GM12873 (cell line): ENCODE measurements at regions not wholly inside any gene's neighbourhood (a gene's known extent, or its start where the extent isn't known, plus 50 kb on each side); places are given as distances from the start of the nearest gene placed in this dataset.

Experiments used
- TF ChIP-seq, protein P1 (sequence below): IDR thresholded peaks from 2 replicates; pipeline ENCODE4 v1.5.1; 2012; ENCODE audit warnings: low read depth, mild to moderate bottlenecking, moderate library complexity, low read length, control low read depth; ENCODE audit not compliant: insufficient read depth; ENCODE audit errors: missing control alignments

DNA sequence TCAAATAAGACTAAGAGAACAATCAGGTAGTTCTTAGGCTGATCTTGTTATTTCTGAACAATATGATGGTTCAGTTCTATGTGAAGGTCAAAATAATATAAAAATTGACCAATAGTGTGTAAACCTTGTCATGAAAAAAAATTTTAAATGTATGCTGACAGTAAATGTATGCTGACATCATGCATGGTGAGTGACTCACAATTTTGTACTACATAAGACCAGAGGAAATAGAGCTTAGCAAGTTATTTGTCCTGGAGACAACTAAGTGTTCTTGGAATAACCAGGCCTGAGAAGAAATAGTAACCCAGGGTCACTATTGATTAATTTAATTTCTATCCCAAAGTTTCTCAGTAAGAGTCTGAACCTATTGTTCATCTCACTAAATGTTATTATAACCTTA, 182.2 kb upstream of the PCDH15 start:
- TF ChIP-seq, protein P1, sequence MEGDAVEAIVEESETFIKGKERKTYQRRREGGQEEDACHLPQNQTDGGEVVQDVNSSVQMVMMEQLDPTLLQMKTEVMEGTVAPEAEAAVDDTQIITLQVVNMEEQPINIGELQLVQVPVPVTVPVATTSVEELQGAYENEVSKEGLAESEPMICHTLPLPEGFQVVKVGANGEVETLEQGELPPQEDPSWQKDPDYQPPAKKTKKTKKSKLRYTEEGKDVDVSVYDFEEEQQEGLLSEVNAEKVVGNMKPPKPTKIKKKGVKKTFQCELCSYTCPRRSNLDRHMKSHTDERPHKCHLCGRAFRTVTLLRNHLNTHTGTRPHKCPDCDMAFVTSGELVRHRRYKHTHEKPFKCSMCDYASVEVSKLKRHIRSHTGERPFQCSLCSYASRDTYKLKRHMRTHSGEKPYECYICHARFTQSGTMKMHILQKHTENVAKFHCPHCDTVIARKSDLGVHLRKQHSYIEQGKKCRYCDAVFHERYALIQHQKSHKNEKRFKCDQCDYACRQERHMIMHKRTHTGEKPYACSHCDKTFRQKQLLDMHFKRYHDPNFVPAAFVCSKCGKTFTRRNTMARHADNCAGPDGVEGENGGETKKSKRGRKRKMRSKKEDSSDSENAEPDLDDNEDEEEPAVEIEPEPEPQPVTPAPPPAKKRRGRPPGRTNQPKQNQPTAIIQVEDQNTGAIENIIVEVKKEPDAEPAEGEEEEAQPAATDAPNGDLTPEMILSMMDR: no peak

DNA sequence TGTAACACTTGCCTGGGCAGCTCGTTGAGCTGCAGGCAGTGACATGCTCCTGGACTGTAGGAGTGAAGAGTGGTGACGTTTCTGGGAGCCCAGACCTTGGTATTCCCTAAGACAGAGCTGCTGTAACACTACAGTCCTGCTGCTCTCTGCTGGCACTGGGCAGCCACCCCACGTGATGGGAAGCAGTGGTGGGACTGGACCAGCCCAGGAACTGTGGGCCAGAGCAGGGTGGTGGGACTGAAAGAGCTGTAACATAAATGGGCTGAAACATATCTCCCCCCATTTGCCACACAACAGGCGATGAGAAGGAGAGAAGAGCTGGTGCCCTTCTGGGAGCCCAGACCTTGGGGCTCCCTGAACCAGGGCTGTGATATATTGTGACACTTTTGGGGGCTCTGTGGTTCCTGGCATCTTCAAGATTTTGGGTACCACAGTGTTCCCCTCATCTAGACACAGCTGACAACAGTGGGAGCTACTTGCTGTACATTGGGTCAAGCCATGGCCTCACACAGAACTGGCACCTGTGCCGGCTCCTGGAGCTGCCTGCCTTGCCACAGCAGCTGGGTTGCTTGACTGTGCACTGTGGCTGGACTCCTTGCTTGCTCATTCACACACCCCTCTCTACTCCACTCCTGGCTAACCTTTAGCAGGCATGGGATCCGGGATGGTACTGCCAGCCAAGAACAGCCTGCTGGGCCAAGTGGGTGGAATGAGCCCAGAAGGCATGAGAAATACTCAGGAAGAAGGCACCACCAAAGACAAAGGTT, 161.3 kb upstream of the PCDH15 start:
- TF ChIP-seq, protein P1: no peak

DNA sequence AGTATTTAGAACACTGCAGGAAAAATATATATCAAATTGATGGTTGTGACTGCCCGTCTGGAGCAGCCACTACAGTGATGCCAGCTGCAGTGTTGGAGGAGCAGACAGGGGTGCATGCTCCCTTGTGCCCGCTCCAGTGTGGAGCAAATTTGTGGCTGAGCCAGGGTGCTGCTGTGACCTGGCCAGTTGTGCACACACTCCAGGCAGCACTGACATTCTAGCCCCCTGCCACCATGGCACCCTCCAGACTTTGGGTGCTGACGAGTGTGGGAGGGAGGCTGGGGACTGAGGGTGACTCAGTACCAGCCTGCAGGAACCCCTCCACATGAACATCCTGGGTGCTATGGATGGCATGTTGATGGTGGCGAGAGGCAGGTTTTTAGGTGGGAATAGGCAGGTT, 160.0 kb upstream of the PCDH15 start:
- TF ChIP-seq, protein P1: no peak

DNA sequence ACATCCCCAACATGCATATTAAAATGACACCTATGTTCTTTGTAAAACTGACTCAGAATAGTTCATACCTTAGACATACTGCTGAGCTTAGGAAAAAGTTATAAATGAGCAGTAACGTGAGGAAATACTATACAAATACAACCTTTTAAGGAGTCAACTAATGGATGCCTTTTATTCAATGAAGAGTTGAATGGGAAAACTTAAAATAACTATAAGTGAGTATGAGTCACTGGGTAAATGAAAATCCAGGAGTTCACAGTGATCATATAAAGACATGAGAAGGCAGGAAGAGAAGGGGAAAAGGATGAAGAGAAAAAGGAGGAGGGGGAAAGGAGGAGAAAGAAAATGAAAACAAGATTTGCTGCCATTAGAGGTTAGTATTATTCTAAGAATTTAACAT, 157.8 kb upstream of the PCDH15 start:
- TF ChIP-seq, protein P1: no peak

DNA sequence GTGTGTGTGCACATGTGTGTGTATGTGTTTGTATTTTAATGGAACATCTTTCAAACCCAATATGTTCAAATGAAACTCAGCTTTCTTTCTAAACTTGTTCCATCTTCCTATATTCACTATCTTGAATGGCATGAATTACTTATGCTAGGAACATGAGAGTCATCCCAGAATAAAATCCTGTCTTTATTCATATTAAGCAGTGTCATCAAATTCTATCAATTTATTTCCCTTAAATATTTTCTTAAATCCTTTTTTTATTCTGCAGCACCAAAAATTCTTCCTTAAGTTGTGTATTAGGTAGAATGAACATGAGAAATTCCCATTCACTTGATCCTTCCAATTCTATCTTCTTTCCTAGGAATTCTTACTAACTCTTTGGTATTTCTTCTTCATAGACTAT, 146.6 kb upstream of the PCDH15 start:
- TF ChIP-seq, protein P1: no peak

DNA sequence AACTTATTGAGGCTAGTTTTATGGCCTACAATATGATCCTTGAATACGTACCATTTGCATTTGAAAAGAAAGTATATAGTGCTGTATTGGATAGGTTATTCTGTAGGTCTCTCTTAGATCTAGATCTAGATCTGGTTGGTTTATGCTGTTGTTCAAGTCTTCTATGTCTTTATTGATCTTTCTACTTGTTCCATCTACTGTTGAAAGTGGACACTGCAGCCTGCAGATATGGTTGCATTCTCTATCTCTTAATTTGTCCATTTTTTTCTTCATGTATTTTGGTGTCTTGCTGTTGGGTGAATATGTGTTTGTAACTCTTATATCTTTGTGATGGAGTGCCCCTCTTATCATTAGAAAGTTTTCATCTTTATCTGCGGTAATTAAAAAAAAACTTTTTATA, 139.4 kb upstream of the PCDH15 start:
- TF ChIP-seq, protein P1: no peak

DNA sequence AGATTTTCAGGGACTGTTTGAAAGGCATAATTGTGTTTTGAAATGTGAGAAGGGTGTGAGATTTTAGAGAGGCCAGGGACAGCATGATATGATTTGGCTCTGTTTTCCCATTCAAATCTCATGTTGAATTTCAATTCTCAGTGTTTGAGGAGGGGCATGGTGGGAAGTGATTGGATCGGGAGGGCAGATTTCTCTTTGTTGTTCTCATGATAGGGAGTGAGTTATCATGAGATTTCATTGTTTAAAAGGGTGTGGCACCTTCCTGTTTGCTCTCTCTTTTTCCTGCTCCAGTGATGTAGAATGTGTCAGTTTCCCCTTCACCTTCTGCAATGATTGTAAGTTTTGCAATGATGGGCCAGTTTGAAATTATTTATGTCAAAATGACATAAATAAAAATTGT, 113.0 kb upstream of the PCDH15 start:
- TF ChIP-seq, protein P1: no peak
